HL-60 (cell line): ENCODE measurements at regions not wholly inside any gene's neighbourhood (a gene's known extent, or its start where the extent isn't known, plus 50 kb on each side); places are given as distances from the start of the nearest gene placed in this dataset.
"Not testable (repeated sequence)": the region's sequence is repeated elsewhere in the genome, so short reads cannot be mapped to it uniquely, and the experiment has no call there.

Experiments
- DNase-seq, 2 experiments: peaks; one replicate each; pipeline ENCODE4 v3.0.0-alpha.2; 2010 to 2020; ENCODE audit warnings: low read depth in 1 of 2, low spot score in 1 of 2
- H3K27ac ChIP-seq: fragments of 250-450 bp; sonication (Bioruptor Pico); replicated peaks from 2 replicates; pipeline ENCODE4 v1.5.1; 2020; ENCODE audit warnings: mild to moderate bottlenecking, moderate library complexity
- H3K27me3 ChIP-seq: fragments of 250-450 bp; sonication (Bioruptor Pico); 2 replicates; pipeline ENCODE4 v1.5.1; 2021; ENCODE audit warnings: mild to moderate bottlenecking, moderate library complexity; ENCODE audit not compliant: insufficient read depth, poor library complexity, severe bottlenecking
- H3K4me3 ChIP-seq: replicated peaks from 2 replicates; pipeline ENCODE4 v1.5.1; 2011; ENCODE audit warnings: mild to moderate bottlenecking, control low read depth, low read length; ENCODE audit not compliant: insufficient read depth
- CTCF ChIP-seq: IDR thresholded peaks from one replicate; pipeline ENCODE4 v1.5.1; 2011; ENCODE audit warnings: low read length, control low read depth, inconsistent platforms; ENCODE audit not compliant: insufficient read depth
- GABPA ChIP-seq: IDR thresholded peaks from 2 replicates; pipeline ENCODE4 v1.6.1; 2012; ENCODE audit warnings: low read depth
- POLR2AphosphoS5 ChIP-seq: IDR thresholded peaks from 2 replicates; pipeline ENCODE4 v1.6.1; 2012; ENCODE audit warnings: low read depth
- REST ChIP-seq: IDR thresholded peaks from 2 replicates; pipeline ENCODE4 v1.6.1; 2012; ENCODE audit warnings: low read depth; ENCODE audit not compliant: insufficient replicate concordance
- SPI1 ChIP-seq: IDR thresholded peaks from 2 replicates; pipeline ENCODE4 v1.6.1; 2012; ENCODE audit warnings: low read depth, mild to moderate bottlenecking, borderline replicate concordance

GRCh38 chr7:68187532-68187931 lies 1190.9 kb downstream of the TYW1 start:
- Histone ChIP-seq H3K4me3 (no peak overlapping the region), H3K27ac (no peak overlapping the region), H3K27me3 (no peaks in the 10 kb centered on the region)
- no peak for TF ChIP-seq SPI1
- TF ChIP-seq POLR2AphosphoS5, result no peak
- no peak for TF ChIP-seq REST
- TF ChIP-seq CTCF, result no peak
- no peak for DNase-seq

- H3K27ac ChIP-seq, result no peak overlapping the region
- no peak overlapping the region for H3K4me3 ChIP-seq
- TF ChIP-seq GABPA (no peak), SPI1 (no peak), REST (no peak), POLR2AphosphoS5 (no peak), CTCF (no peak)
- no peak for DNase-seq
- H3K27me3 ChIP-seq, result no peaks in the 10 kb centered on the region
Observed at GRCh38 chr7:68192941-68193340, 1196.3 kb downstream of the TYW1 start.

- DNase-seq, H3K27ac ChIP-seq, H3K27me3 ChIP-seq: not testable (repeated sequence)
Observed at GRCh38 chr7:68195642-68196041, 1199.0 kb downstream of the TYW1 start.

GRCh38 chr7:68200051-68200670 lies 1203.5 kb downstream of the TYW1 start:
- DNase-seq, result no peak
- no peaks in the 10 kb centered on the region for H3K27me3 ChIP-seq
- no peak overlapping the region for H3K27ac ChIP-seq
- no peak overlapping the region for H3K4me3 ChIP-seq
- TF ChIP-seq CTCF, result no peak
- no peak for TF ChIP-seq REST
- no peak for TF ChIP-seq SPI1
- no peak for TF ChIP-seq POLR2AphosphoS5
- TF ChIP-seq GABPA, result no peak

More at GRCh38 chr7:68195642-68196041, 1199.0 kb downstream of the TYW1 start:
- not testable (repeated sequence) for H3K4me3 ChIP-seq
